Esophagus squamous epithelium (tissue), 5 donors: ENCODE measurements at regions not wholly inside any gene's neighbourhood (a gene's known extent, or its start where the extent isn't known, plus 50 kb on each side); places are given as distances from the start of the nearest gene placed in this dataset.

Experiments
- DNase-seq: peaks from one replicate; lab custom pipeline; 2025; lab: John Stamatoyannopoulos, UW
- H3K27ac ChIP-seq, 4 donors: fragments of 200-600 bp; sonication (generic); one replicate each; pipeline ENCODE4 v1.5.1; 2016 to 2019; ENCODE audit warnings: mild to moderate bottlenecking in 1 of 4
- H3K27me3 ChIP-seq, 4 donors: fragments of 200-600 bp; sonication (generic); 1 replicate in 3 of 4; 2 replicates in 1 of 4; pipeline versions ENCODE4 v1.5.1 to v1.6.0; 2017 to 2021; ENCODE audit warnings: antibody characterized with exemption in 1 of 4
- H3K36me3 ChIP-seq, 3 donors: fragments of 200-600 bp; sonication (generic); one replicate each; pipeline ENCODE4 v1.5.1; 2016 to 2019
- H3K4me1 ChIP-seq, 3 donors: fragments of 200-600 bp; sonication (generic); one replicate each; pipeline ENCODE4 v1.5.1; 2017 to 2019
- H3K4me3 ChIP-seq, 4 donors: fragments of 200-600 bp; sonication (generic); 1 replicate in 3 of 4; 2 replicates in 1 of 4; pipeline ENCODE4 v1.5.1; 2016 to 2019; ENCODE audit warnings: mild to moderate bottlenecking in 2 of 4, moderate library complexity in 1 of 4
- H3K9me3 ChIP-seq, 3 donors: fragments of 200-600 bp; sonication (generic); one replicate each; pipeline ENCODE4 v1.5.1; 2016 to 2019
- CTCF ChIP-seq, 6 experiments: fragments of 450-650 bp in 4 of 6; fragments of 200-600 bp in 2 of 6; sonication (generic) in 2 of 6; IDR thresholded peaks; one replicate each; pipeline ENCODE4 v1.5.1; 2016 to 2019; ENCODE audit warnings: antibody characterized with exemption in 6 of 6, mild to moderate bottlenecking in 4 of 6, moderate library complexity in 4 of 6
- POLR2A ChIP-seq, 4 donors: fragments of 450-650 bp; IDR thresholded peaks; one replicate each; pipeline ENCODE4 v1.6.1; 2017; ENCODE audit warnings: antibody characterized with exemption in 4 of 4, mild to moderate bottlenecking in 4 of 4, moderate library complexity in 3 of 4
- WGBS, 2 donors: methylation state at CpG; one replicate each; pipeline ENCODE4 v1.1.5; 2018; 5-methylcytosine and 5-hydroxymethylcytosine counted together
- intact Hi-C: fragments of 100-400 bp; cut with DNase I; formaldehyde crosslinking; loops from one replicate; pipeline ENCODE4 v1.15.0; 2022
- donor health status: DM: yes; HTN: yes; CAD: no.

- H3K4me3 ChIP-seq: no peak overlapping the region
- no peaks in the 10 kb centered on the region for H3K27me3 ChIP-seq
- no peaks in the 10 kb centered on the region for H3K9me3 ChIP-seq
- H3K36me3 ChIP-seq: no peaks in the 10 kb centered on the region
- no peak overlapping the region for H3K27ac ChIP-seq
- TF ChIP-seq CTCF (IDR thresholded peaks at IDR 0.05): no peak
- no peak for TF ChIP-seq POLR2A (IDR thresholded peaks at IDR 0.05)
- 72 to 82% methylated on average over 3 of the region's 3 CpGs for WGBS, 2 donors
- no peak for DNase-seq
- no peaks in the 10 kb centered on the region for H3K4me1 ChIP-seq
- intact Hi-C loops: no loop called here
These were observed 169.2 kb upstream of the ADAMTS9 start for GRCh38 chr3:64856977-64857516.

- no peak overlapping the region for H3K4me3 ChIP-seq
- DNase-seq: no peak
- intact Hi-C loops: no loop called here
- no peaks in the 10 kb centered on the region for H3K4me1 ChIP-seq
- no peaks in the 10 kb centered on the region for H3K36me3 ChIP-seq
- no peak overlapping the region for H3K27ac ChIP-seq
- TF ChIP-seq POLR2A (IDR thresholded peaks at IDR 0.05) (no peak), CTCF (IDR thresholded peaks at IDR 0.05) (no peak)
- 88 to 94% methylated on average over 1 of the region's 1 CpG for WGBS, 2 donors
- no peaks in the 10 kb centered on the region for H3K9me3 ChIP-seq
- H3K27me3 ChIP-seq: no peaks in the 10 kb centered on the region
These were observed 168.3 kb upstream of the ADAMTS9 start for GRCh38 chr3:64856106-64856505.

GRCh38 chr3:64853456-64853855 is 165.7 kb upstream of the ADAMTS9 start:
- WGBS, 2 donors: 82 to 86% methylated on average over 2 of the region's 2 CpGs
- intact Hi-C loops: no loop called here

GRCh38 chr3:64852738-64853137 is 164.9 kb upstream of the ADAMTS9 start:
- Histone ChIP-seq H3K27me3 (no peaks in the 10 kb centered on the region), H3K36me3 (no peaks in the 10 kb centered on the region), H3K27ac (no peak overlapping the region), H3K4me1 (no peaks in the 10 kb centered on the region), H3K9me3 (no peaks in the 10 kb centered on the region), H3K4me3 (no peak overlapping the region)
- DNase-seq: no peak
- WGBS, 2 donors: 43 to 59% methylated on average over 2 of the region's 2 CpGs
- intact Hi-C loops: no loop called here
- TF ChIP-seq CTCF (IDR thresholded peaks at IDR 0.05): no peak
- TF ChIP-seq POLR2A (IDR thresholded peaks at IDR 0.05): no peak

More at GRCh38 chr3:64853456-64853855, 165.7 kb upstream of the ADAMTS9 start:
- H3K4me3 ChIP-seq: no peak overlapping the region
- no peaks in the 10 kb centered on the region for H3K9me3 ChIP-seq
- no peak for TF ChIP-seq POLR2A (IDR thresholded peaks at IDR 0.05)
- TF ChIP-seq CTCF (IDR thresholded peaks at IDR 0.05): no peak
- no peaks in the 10 kb centered on the region for H3K27me3 ChIP-seq
- H3K36me3 ChIP-seq: no peaks in the 10 kb centered on the region
- H3K4me1 ChIP-seq: no peaks in the 10 kb centered on the region
- H3K27ac ChIP-seq: no peak overlapping the region
- DNase-seq: no peak

- intact Hi-C loops: no loop called here
- Histone ChIP-seq H3K27me3 (no peaks in the 10 kb centered on the region), H3K27ac (no peak overlapping the region), H3K9me3 (no peaks in the 10 kb centered on the region), H3K36me3 (no peaks in the 10 kb centered on the region), H3K4me1 (no peaks in the 10 kb centered on the region), H3K4me3 (no peak overlapping the region)
- 44 to 53% methylated on average over 4 of the region's 4 CpGs for WGBS, 2 donors
- no peak for DNase-seq
- TF ChIP-seq POLR2A (IDR thresholded peaks at IDR 0.05) (no peak), CTCF (IDR thresholded peaks at IDR 0.05) (no peak)
These were observed 161.0 kb upstream of the ADAMTS9 start for GRCh38 chr3:64848822-64849221.
